Epidermal melanocyte (primary cell): ENCODE measurements at regions not wholly inside any gene's neighbourhood (a gene's known extent, or its start where the extent isn't known, plus 50 kb on each side); places are given as distances from the start of the nearest gene placed in this dataset.

Experiments
- DNase-seq: peaks from one replicate; pipeline ENCODE4 v3.0.0; 2011; ENCODE audit warnings: low spot score; ENCODE audit not compliant: insufficient read length

DNA sequence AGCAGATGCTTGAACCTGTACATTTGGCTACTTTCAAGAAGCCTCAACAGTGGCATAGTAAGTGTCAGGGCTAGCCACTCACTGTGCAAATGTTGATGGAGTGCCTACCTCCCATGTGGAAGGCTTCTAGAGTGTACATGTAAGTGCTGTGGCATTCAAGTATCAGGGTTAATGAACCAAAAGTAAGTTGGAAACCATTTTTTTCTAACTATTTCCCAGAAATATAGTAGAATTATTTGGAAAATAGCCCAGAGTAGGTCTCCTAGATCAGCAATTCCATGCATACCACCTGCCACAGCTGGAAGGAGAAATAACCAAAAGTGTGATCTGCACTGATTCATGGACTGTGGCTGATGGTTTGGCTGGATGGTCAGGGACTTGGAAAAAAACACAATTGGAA, 53.3 kb downstream of the FOXD1 start:
- DNase-seq: no peak

DNA sequence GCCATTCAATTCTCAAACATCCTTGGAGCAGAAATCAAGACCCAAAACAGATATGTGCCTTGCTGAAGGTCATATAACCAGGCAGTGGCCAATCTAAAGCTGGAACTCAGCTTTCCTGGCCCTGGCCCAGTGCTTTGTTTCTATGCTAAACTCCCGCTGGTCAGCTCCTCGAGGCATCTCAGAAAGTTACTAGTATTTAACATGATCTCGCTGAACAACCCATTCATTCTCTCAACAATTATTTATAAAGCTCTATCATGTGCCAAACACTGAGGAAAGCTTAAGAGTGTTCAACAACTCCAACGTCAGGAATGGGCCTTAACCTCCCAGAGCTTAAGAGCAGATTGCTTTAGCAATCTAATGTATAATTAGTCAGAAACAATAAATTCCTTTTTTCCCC, 54.0 kb downstream of the FOXD1 start:
- no peak for DNase-seq

DNA sequence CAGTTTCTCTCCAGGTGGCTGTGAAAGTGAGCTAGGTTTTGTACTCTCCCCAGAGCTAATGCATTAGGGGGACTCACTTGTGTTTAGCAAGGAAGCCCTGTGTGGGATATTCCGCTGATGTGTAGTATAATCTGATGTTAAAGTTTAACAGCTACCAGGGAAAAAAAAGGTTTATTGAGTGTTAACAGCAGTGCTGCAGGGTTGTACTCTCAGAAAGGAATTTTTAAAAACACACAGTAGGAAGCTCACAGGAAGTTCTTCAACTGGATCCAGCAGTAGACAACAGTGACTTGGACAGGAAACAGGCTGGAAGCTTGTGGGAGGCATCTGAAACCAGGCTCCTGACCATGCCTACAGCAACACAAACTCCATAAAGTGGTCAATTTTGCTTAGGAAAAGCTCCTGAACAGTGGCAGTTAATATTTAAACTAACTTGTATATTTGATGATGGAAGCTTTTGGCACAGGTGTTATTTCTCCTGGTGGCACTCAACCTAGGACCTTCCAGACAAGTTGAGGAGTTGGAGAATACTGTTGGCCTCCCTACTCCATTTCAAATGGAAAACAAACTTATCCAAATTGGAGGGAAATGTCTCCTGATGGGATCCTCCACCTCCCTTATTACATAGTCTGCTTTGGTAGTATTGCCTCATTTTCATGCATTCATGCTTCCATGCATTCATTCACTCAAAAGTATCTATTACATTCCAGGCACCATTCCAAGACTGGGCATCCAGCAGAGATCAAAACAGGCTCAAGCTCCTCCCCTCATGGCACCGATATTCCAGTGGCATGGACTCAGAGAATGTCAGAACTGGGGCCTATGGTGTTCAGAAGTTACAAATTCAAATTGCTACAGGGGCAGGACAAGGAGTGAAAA, 54.7 kb downstream of the FOXD1 start:
- no peak for DNase-seq

DNA sequence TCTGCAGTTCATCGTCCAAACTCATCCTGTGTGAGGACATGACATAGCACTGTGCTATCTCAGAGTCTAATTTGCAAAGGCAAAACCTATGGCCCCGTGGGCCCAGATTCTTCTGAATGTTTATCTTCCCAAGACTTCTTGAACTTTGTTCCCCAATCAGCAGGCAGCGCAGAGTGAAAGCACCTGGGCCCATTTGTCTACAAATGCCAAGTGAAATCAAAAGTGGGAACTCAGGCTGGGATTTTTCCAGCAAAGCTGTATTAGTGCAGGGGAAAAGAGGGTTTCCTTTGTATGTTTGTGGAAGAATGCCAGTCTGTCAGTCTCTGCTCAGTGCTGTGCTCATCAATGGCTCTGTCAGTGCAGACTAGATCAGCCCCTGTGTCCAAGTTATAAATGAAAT, 55.8 kb downstream of the FOXD1 start:
- no peak for DNase-seq

DNA sequence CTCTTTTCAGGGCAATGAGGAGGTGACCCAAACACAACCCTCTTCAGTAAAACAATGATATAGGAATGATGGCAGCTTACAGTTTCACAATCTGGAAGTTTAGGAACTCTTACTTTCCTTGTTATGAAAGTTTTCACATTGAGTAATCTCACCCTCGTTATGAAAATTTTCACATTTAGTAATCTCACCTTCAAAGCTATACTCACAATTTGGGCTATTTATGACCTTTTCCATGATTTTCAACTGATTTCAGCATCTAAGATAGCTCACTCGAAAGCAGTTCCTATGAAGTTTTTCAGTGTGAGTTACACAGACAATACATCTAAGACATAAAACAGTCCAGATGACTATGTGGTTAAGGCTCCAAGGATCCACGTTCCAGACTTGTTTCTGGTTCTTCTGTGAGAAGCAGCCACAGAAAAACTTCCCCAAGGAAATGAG, 57.1 kb downstream of the FOXD1 start:
- no peak for DNase-seq

DNA sequence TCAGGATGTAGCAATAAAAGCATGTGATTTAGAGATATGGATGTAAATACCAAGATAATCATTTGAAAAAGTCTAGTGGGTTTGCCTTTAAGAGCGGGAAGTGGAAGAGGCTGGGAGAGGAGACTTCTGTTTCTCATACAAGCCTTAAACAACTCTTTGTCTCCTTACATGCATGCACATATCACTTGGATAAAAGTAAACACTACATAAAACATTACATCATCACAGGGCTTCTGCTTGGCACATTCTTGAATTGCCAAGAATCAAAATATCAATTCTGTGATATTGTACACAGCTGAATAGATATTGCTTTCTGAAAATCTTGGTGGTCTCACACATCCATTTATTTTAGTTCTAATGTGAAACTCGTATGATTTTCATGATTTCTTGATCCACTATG, 57.6 kb downstream of the FOXD1 start:
- DNase-seq: no peak

DNA sequence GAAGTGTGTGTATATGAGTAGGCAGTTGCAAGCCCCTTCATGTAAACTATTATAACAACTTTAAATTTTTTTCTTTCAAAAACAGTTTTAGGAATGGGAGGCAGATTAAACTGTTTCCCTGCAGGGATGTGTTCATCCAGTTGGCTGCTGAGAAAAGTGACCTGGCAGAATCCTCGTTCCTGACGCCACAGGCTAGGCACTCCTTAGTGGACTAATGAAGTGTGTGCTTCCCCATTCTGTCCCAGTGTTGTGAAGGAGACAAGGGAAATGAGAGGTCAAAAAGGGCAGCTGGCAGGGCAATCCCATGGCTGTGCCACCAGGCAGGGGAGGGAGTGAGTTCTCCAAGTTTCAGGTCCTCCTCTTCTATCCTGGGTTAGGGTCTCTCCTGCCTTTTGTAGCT, 59.8 kb downstream of the FOXD1 start:
- no peak for DNase-seq

DNA sequence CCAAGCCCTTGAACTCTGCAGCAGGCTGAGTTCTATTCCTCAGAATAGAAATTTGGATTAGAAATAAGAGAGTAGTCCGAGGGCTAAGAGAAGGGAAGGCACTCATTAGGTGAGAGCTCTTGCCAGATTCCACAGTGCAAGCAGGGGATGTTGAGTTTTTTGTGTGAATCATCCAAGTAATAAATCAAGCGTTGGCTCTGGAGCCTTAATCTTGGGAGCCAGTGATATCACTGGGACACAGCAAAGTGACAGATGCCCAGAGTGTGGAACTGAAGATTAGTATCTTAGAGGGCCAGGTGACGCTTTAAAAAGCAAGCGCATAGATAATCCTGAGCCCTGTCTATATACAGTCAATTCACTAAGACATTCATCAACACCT, 60.3 kb downstream of the FOXD1 start:
- no peak for DNase-seq

DNA sequence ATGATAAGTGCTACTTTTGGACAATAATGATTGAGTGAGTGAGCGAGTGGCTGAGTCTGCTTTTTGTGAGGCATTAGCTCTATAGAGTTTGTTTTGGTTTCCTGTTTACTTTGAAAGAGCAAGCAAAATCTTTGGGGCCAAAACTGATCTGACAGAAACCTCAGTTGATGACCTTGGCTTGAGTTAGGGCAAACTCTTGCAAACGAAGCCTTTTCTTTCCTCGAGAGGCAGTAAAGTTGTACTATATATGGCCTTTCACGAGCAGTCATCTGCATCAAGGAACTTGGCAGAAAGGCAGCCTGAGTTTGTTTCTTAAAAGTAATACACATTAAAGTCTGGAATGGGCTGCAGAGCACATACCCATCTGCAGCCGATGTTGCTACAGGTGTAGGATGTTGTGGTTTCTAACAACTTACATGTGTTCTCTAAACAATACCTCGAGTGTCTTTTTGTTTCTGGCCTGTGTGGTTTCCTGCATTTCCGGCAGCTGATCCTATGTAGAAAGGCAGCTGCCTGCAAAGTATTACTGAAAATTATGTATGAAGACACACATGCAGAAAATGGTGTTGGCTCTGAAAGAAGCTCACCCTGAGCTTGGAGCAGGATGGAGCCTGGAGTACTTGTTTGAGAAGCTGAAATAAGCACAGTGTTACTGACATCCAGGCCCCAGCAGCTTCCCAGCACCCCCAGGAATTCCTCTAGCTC, 60.8 kb downstream of the FOXD1 start:
- no peak for DNase-seq

DNA sequence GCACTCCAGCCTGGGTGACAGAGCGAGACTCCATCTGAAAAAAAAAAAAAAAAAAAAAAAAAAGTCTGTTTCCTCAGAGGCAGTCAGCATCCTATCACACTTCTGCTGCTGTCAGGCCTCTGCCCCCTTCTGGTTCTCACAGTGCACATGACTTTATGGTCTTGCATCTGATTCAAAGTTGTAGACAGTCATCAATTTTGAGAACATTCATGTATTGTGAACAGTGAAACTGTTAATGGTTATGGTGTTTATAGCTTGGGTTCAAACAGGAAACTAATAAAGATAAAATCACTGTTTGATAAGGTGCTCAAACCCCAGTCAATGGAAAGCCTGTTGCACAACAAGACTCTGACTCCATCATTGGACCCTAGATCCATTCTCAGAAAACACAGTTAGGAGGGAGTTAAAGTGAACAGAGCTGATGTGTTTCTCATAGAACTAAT, 61.4 kb downstream of the FOXD1 start:
- no peak for DNase-seq

DNA sequence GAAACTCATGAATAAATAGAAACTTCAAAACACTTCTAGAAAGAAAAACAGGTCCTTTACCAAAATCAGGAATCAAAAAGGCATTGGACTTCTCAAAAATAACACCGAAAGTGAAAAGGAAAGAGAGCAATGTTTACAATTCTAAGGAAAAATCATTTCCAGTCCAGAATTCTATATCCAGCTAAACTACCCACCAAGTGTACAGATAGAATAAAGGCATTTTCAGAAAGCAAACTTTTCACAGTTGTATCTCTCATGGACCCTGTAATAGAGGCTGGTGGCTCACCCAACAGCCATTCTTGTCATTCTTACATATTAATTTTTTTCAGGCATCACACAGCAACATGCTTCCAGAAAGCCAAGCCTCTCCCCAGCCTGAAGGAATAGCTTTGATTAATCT, 63.7 kb downstream of the FOXD1 start:
- no peak for DNase-seq

DNA sequence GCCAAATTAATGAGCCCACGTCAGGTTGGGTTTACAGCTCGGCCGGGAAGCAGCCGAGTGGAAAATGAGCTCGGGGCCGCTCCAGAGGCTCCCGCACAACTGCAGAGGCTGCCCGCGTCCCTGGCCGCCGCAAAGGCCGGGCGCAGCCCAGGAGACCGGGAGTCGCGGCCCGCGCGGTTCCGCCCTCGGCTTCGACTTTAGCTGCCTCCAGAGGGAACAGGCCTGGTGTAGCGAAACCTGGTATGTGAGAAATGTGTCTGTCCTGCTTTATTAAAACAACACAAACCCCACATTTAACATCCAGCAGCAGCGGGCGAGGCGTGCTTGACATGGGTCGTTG, 66.2 kb downstream of the FOXD1 start:
- DNase-seq: no peak

DNA sequence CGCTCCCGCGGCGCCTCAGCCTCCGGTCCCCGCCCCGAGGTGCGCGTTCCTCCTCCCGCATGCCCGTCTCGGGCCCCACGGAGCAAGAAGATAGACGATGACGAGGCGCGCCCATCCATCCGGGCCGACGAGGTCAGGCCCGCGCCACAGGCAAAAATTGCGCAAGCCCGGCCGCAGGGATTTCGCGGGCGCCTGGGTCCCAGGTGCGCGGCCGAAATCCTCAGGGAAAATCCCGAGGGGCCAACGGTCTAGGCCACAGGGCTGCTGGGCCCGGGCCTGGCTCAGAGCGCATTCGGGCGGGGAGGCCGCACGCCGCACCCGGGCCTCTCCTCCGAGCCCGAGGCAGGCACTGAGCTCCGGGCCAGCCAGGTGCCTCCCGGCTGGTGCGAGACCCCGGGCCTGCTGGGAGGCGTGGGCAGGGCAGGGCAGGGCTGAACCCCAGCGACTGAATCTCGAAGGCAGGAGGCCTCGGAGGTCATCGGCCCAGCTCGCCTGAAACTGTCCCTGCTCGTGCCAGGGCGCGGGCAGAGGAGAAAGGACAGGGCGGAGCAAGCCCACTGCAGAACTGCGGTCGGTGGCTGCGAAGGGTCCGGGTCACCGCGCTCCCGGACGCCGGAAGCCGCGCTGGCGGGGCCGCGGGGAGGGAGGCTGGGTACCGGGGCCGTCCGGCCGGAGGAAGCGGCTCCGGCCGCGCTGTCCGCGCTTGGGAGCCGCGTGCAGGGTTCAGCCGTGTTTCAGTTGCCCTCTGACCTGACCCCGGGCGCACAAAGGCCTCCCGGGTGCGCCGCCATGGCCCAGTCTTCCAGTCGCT, 66.8 kb downstream of the FOXD1 start:
- no peak for DNase-seq

DNA sequence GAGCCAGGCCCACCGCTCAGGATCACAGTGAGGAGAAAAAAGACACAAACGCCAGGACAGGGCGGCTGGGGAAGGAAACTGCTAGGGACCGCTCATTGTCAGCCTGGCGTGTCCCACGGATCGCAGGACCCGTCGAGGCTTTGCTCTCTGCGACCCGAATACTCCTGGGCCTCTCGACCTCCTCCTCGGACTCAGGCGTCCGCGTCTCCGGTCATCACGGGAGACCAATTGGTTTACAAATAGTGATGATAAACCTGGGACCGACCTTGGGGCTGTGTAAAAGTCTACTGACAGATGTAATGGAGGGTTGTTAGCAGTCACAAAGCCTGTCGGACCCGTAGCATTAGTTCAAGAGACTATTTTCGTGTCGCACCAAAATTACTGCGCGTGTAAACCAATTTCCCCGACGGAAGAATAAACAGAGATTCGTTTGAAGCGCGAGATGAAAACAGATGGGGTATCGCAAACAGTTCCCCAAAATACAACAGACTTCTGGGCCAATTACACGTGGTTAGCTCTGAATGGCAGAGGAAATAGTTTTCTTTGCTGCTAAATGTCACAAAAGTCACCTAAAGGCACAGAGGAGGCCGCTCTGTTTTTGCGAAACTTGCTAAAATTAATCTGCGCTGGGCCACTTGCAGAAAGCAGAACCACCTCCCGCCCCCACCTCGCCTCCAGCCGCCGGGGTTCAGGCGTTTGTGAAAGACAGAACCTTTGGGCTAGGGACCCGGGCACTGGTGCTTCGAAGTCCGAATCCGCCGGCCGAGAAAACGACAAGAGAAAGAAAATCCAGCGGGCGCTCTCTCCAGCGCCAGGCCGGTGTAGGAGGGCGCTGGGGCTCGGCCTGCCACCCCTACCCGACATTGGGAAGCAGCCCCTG, 67.6 kb downstream of the FOXD1 start:
- no peak for DNase-seq

DNA sequence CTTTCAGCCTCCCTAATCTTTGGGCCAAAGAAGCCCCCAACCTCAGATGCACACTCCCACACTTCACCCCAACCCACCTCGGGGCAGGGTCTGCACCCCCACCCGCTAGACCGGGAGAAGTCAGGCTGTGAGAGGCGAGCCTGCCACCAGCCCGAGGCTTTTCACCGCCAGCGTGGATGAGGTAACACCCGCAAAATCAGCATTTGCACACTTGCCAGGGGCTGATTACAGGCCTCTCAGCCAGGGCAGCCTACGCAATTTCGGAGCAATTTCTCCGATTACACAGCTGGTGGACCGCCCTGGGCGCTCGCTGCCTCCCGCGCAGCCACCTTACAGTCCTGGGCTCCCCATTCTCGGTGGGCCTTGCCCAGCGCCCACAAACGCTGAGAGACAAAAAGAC, 68.5 kb downstream of the FOXD1 start:
- DNase-seq: no peak

DNA sequence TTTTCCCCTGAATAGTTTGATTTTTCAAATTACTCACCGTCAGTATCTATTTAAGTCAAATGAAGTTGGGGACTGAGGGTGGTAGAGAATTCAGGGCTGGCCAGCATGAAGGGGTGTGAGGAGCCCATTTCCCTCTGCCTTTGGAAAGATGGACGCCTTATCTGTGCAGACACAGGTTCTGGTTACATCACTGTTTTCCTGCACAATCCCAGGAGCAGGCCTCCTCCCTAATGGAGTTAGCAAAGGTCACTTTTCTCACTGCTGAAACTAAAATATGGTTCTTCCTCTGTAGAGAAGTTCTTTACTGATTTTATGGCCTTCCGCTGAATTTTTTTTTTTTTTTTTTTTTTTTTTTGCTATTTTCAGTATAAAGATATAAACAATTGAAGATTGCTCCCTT, 69.1 kb downstream of the FOXD1 start:
- DNase-seq: no peak

DNA sequence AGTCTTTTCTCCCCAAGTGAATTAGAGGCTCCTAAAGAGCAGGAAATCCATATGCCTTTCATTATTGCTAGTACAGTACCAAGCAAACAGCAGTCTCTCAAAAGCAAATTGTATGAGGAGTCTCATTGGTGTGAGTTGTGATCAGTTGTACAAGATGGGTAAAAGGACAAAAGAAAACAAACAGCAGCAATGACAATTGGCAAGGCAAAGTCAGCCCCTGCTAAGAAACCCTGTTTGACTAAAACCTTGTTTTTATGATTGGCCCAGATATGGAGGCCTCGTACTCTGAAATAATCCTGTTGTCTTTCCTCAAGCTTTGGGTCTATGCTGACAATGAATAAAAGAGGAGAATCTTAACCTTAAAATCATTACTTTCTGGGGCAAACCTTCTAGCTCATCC, 69.8 kb downstream of the FOXD1 start:
- DNase-seq: no peak

DNA sequence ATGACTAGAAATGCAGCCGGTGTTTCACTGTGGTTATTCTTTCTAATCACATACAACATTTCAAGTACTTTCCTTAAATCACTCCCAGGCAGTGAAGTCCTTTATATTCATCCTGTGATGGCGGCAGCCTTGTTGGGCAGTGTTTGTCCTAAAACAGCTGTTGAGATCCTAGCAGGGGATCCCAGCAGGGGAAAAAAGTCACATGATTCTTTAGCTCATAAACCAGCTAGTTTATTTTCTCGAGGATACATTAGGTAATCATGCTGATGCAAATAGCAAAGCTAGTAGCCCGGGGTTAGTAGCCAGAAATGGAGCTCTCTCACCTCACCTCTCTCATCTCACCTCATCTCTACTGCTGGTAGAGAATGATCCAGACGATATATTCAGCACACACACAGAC, 70.5 kb downstream of the FOXD1 start:
- no peak for DNase-seq

DNA sequence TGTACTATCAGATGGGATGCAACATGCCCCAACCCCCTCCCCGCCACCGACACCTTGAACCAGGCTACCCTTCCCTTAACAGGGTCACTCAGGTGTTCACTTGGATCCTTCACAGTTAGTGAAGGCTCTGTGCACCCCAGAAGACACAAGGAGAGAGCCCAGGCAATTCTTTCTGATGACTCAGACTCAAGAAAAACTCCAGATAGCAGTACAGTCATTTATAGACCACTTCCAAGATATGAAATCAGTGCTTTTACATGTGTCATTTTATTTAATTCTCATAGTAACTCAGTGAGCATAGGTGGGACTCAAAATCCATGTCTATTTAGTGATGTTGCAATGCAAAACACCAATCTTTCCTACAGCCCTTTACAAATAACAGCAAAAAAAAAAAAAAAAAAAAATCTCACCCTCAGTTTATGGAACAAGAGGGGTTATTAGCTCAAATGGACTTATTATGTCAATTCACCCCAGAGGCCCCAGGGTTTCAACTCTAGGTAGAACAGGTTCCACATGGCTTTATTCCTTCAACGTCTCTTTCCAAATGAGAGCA, 71.9 kb downstream of the FOXD1 start:
- DNase-seq: no peak

DNA sequence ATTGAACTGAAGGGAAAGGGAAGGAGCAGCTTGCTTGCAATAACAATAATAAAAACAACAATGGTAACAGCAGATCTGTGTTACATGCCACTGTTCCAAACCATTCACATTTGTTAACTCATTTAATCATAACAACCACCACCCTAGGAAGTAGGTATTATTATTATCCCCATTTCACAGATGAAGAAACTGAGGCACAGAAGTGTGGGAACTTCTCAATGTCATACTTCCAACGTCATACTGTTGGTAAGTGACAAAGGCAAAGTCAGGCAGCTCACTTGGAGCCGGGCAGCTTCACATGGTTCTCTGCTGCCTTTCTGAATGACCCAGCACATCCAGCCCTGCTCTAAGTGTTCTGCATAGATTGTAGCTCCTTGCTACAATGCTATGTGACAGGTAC, 72.6 kb downstream of the FOXD1 start:
- DNase-seq: no peak

DNA sequence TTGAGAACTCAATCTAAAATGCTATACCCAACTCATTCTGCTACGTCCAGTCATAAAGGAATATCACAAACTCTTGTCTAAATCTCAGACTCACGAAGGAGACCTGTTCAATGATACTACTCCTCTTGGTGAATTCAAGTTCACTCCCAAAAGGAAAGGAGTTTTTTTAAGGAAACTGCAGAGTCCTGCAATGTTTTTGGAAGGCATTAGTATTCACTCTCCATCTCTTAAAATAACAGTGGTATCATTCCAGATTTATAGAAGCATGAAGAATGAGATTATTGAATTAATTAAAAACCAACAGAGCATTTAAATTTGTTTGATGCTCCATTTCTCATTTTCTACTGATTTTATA, 73.4 kb downstream of the FOXD1 start:
- no peak for DNase-seq
